Inflammatory macrophage treated with lipopolysaccharide for 4 hours (primary cell): ENCODE measurements at regions not wholly inside any gene's neighbourhood (a gene's known extent, or its start where the extent isn't known, plus 50 kb on each side); places are given as distances from the start of the nearest gene placed in this dataset.
"Not testable (repeated sequence)": the region's sequence is repeated elsewhere in the genome, so short reads cannot be mapped to it uniquely, and the experiment has no call there.

Source experiments
- DNase-seq: peaks from one replicate; pipeline ENCODE4 v3.0.0-alpha.2; 2020

- DNase-seq = no peak
Measured at GRCh38 chr10:26952094-26952493, 91.3 kb upstream of the ABI1 start.

GRCh38 chr10:26951650-26952049, 90.9 kb upstream of the ABI1 start:
- DNase-seq = no peak

- DNase-seq = peak; percentile 13
Measured at GRCh38 chr10:26950934-26951333, 90.2 kb upstream of the ABI1 start.

DNA sequence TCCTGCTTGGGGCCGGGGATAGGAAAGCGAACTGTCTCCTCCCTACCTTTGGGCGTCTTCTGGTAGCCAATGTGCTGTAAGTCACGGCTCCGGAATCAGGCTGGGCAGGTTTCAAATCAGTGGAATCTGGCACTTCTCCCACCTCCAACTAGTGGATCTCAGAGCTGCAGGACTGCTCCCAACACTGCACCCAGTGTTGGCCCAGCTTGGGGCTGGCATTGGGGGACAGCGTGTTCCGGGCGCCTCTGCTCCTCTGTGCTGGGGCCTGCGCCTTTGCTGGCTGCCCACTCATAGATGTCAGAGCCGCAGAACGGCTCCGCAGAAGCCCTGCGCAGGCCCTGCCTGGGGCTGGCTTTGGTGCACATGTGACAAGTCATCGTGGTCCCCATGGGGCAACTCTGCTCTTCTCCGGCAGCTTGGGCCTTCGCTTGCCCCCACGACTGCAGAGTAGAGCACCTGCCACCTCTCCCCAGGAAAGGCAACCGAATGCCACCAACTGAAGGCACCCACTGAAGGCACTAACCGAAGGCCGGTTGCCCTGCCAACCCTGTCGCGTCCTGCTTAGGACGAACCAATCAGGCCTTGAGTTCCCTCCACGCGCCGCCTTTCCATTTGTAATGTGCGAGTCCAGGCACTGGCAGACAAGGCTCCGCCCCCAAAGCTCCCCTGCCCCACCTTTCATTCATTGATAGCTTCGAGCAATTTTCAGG, 85.5 kb upstream of the ABI1 start:
- no peak for DNase-seq

GRCh38 chr10:26944261-26944882, 83.6 kb upstream of the ABI1 start:
- no peak for DNase-seq

GRCh38 chr10:26939962-26940354, 79.2 kb upstream of the ABI1 start:
- no peak for DNase-seq

DNA sequence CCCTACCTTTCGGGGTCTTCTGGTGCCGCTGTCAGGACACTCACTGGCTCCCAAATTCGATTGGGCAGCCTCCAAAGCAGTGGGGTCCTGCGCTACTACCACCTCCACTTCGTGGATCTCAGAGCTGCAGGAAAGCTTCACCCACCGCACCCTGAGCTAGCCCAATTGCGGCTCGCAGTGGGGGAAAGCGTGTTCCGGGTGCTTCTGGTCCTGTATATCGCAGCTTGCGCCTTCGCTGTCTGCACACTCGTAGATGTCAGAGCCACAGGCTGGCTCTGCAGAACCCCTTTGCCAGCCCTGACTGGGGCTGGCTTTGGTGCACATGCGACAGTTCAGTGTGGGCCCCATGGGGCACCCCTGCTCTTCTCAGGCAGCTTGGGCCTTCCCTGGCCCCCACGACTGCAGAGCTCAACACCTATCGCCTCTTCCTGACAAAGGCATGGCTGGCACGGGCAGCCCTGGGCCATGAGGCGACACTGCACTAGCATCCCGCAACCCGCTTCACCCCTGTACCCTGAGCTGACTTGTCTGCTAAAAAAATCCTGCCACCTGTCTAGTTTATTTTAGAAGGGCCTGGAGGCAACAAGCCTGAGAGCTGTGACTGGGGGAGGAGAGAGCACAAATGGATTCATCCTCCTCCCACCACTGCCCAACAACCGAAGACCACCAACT, 78.7 kb upstream of the ABI1 start:
- no peak for DNase-seq

DNA sequence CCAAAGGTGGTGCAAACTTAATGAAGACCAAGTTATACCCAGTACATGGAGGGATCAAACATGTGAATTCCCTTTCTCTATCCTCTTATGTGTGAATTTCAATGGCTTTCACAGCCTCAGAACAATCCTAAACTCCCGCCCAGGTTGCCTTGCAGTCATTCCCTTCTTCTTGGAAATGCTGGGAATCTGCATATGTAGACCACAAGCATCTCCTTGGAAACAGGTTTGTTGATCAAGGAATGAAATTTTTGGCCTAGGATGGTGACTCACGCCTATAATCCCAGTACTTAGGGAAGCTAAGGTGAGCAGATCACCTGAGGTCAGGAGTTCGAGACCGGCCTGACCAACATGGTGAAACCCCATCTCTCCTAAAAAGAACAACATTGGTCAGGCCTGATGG, 77.8 kb upstream of the ABI1 start:
- no peak for DNase-seq

GRCh38 chr10:26937371-26937770, 76.6 kb upstream of the ABI1 start:
- DNase-seq = no peak

DNA sequence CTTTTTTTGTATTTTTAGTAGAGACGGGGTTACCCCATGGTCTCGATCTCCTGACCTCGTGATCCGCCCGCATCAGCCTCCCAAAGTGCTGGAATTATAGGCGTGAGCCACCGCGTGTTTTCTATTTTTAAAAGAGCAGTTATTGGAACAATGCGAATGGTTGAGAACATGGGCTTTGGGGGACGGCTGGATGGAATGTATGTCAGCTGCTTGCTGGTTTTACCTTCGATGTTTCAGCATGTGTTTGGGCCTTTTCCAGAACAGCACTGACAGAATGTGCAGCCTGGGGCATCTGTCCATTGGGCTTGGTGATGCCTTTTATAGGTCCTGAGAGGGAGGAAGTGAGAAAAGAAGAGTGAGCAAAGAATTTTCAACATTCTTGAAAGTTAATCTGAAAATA, 73.4 kb upstream of the ABI1 start:
- not testable (repeated sequence) for DNase-seq

DNA sequence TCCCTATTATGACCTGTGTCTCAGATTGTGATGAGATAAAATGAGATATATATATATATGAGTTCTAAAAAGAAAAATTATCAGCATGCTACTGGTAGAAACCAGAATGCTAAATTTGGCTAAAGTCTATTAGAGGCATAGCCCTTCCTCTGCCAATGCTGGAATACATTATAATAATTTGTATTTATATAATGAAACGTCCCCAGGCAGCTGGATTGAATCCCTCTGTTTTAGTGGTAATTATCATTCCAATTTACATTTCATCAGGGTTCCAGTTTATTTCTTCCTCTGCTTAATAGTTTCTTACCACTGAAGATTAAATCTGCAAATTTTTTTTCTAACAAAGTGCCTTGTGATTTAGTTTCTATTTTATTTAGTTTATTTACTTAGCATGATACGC, 71.8 kb upstream of the ABI1 start:
- no peak for DNase-seq

GRCh38 chr10:26931223-26931622, 70.5 kb upstream of the ABI1 start:
- DNase-seq = peak; percentile 21

- not testable (repeated sequence) for DNase-seq
Measured at GRCh38 chr10:26922824-26923223, 62.1 kb upstream of the ABI1 start.

DNA sequence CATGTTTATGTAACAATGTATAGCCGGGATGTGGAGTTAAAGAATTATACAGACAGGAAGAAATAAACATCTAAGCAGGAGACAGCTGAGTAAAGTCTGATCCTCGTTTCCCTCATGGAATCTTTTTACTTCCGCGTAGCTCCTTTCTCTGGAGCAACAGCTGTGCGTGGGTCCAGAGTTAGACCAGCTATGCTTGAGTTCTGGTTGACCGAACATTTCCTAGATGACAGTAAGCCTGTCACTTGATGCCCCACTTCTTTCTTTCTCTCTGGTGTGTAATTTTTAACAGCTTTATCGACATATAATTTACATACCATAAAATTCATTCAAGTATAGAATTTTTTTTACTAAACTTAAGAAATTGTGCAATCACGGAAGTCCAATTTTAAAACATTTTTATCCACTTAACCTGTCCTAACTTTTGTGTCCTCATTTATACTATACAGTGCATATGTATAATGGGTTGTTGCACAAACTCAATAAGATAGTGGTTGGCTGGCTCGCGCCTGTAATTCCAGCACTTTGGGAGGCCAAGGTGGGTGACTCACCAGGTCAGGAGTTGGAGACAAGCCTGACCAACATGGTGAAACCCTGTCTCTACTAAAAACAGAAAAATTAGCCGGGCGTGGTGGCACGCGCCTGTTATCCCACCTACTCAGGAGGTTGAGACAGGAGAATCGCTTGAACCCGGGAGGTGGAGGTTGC, 58.5 kb upstream of the ABI1 start:
- DNase-seq = not testable (repeated sequence)

GRCh38 chr10:26914898-26915297, 54.1 kb upstream of the ABI1 start:
- no peak for DNase-seq

GRCh38 chr10:26911811-26912461, 51.2 kb upstream of the ABI1 start:
- DNase-seq = peak; percentile 23
